ENCODE measurements at regions not wholly inside any gene's neighbourhood (a gene's known extent, or its start where the extent isn't known, plus 50 kb on each side); places are given as distances from the start of the nearest gene placed in this dataset.

DNA sequence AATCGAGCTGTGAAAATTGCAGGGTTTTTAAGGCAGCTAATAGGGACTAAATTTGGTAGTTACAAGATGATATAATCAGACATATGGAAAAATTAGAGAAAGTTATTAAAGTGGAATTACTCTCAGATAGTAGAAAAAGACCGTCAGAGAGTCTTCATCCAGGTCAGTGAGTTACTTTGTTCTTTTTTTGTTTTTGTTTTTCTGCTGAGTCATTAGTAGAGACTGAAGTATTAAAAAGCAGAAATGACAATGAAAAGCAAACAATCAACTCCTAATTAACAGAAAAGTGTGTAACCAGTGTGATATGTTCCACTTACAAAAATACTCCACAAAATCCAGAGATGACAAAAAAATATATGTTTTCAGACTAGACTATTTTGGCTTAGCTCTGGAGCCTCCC lies 480.4 kb upstream of the COX7C start:
- TF ChIP-seq POLR2AphosphoS5 (IDR thresholded peaks at IDR 0.05): no peak
- TF ChIP-seq, protein P1, sequence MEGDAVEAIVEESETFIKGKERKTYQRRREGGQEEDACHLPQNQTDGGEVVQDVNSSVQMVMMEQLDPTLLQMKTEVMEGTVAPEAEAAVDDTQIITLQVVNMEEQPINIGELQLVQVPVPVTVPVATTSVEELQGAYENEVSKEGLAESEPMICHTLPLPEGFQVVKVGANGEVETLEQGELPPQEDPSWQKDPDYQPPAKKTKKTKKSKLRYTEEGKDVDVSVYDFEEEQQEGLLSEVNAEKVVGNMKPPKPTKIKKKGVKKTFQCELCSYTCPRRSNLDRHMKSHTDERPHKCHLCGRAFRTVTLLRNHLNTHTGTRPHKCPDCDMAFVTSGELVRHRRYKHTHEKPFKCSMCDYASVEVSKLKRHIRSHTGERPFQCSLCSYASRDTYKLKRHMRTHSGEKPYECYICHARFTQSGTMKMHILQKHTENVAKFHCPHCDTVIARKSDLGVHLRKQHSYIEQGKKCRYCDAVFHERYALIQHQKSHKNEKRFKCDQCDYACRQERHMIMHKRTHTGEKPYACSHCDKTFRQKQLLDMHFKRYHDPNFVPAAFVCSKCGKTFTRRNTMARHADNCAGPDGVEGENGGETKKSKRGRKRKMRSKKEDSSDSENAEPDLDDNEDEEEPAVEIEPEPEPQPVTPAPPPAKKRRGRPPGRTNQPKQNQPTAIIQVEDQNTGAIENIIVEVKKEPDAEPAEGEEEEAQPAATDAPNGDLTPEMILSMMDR (IDR thresholded peaks at IDR 0.05): no peak
- no peak for TF ChIP-seq EP300 (IDR thresholded peaks at IDR 0.05)
- TF ChIP-seq POLR2A (IDR thresholded peaks at IDR 0.05): no peak
- Histone ChIP-seq H3K9me3 (no peaks in the 10 kb centered on the region), H3K27ac (no peak overlapping the region), H3K4me3 (no peak overlapping the region), H3K36me3 (no peaks in the 10 kb centered on the region), H3K4me1 (no peaks in the 10 kb centered on the region), H3K27me3 (no peaks in the 10 kb centered on the region)
- WGBS: 86% methylated on average over 2 of the region's 2 CpGs
- no peak for DNase-seq (ENCODE audit: low spot score in 2 of 2)

DNA sequence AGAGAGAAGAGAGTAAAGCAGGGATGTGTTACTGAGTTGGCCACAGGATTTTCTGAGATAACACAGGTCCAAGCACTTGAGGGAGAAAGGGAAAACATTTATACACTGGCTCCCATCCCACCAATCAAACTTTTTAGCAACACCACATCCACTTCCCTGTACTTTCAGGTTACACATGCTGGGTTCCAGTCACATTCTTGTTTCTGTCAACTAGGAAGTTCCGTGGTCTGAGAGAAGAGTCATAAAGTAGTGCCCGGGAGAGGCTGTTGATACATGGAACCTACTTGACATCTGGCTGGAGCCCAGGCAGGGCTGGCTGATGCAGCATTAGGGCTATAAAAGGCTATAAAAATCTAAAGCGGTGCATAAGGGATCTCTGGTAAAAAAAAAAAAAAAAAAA lies 473.9 kb upstream of the COX7C start:
- TF ChIP-seq POLR2AphosphoS5 (IDR thresholded peaks at IDR 0.05) (no peak), EP300 (IDR thresholded peaks at IDR 0.05) (no peak), POLR2A (IDR thresholded peaks at IDR 0.05) (no peak)
- TF ChIP-seq, protein P1 (IDR thresholded peaks at IDR 0.05): no peak
- Histone ChIP-seq H3K4me3 (no peak overlapping the region), H3K27me3 (no peaks in the 10 kb centered on the region), H3K36me3 (no peaks in the 10 kb centered on the region), H3K4me1 (no peaks in the 10 kb centered on the region), H3K9me3 (peaks cover 2% of the 10 kb centered on the region), H3K27ac (no peak overlapping the region)
- no peak for DNase-seq (ENCODE audit: low spot score in 2 of 2)
- 24% methylated on average over 3 of the region's 3 CpGs for WGBS

DNA sequence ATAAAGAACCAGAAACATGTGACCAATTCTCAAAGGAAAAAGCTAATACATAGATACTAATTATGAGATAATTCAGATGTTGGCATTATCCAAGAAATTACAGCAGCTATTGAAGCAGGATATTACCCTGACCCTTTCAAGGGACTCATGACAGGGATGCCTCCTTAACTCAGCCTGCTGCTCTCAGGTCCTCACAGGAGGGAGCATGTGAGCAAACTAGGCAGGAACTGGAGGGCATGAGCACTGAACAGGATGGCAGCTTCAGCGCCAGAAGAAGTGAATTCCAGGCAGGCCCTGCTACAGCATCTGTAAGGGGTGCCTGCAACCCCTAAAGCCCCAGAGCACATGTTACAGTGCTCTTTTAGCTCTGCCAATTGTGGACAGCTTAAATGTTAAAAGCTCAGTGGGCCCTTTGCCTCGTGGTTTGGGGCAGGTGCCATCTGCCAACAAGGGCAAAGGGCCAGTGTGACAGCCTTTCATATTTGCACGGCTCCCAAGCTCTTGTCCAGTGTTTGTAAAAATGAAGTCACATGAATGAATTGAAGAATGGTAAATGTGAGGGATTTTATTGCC lies 464.7 kb upstream of the COX7C start:
- no peak overlapping the region for H3K27ac ChIP-seq
- no peaks in the 10 kb centered on the region for H3K9me3 ChIP-seq
- H3K4me1 ChIP-seq: no peaks in the 10 kb centered on the region
- no peak for DNase-seq (ENCODE audit: low spot score in 2 of 2)
- H3K4me3 ChIP-seq: no peak overlapping the region
- TF ChIP-seq EP300 (IDR thresholded peaks at IDR 0.05) (no peak), POLR2A (IDR thresholded peaks at IDR 0.05) (no peak), POLR2AphosphoS5 (IDR thresholded peaks at IDR 0.05) (no peak)
- TF ChIP-seq, protein P1 (IDR thresholded peaks at IDR 0.05): no peak
- no peaks in the 10 kb centered on the region for H3K27me3 ChIP-seq
- no peaks in the 10 kb centered on the region for H3K36me3 ChIP-seq
- 65% methylated on average over 3 of the region's 3 CpGs for WGBS

DNA sequence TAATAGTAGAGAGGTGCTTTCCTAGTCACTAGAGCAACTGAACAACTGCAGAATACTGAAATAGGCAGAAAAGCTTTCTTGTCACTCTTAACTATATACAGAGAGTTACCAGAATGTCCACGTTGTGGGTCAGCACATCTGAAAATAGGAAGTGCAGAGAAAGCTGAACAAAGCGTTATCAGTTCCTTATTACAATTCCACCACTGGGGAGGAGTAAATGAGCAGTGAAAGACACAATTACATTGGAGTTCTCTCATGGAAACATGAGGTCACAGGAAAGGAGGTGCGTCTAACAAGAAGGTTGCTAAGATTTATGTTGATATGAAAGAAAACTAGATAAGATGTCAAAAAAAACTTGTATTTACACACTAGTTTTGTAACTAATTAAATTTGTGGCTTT lies 461.9 kb upstream of the COX7C start:
- no peaks in the 10 kb centered on the region for H3K27me3 ChIP-seq
- WGBS: 35% methylated on average over 3 of the region's 3 CpGs
- H3K9me3 ChIP-seq: no peaks in the 10 kb centered on the region
- no peak for DNase-seq (ENCODE audit: low spot score in 2 of 2)
- H3K4me1 ChIP-seq: no peaks in the 10 kb centered on the region
- H3K4me3 ChIP-seq: no peak overlapping the region
- no peaks in the 10 kb centered on the region for H3K36me3 ChIP-seq
- H3K27ac ChIP-seq: no peak overlapping the region
- TF ChIP-seq, protein P1 (IDR thresholded peaks at IDR 0.05): no peak
- TF ChIP-seq POLR2A (IDR thresholded peaks at IDR 0.05): no peak
- TF ChIP-seq POLR2AphosphoS5 (IDR thresholded peaks at IDR 0.05): no peak
- no peak for TF ChIP-seq EP300 (IDR thresholded peaks at IDR 0.05)

DNA sequence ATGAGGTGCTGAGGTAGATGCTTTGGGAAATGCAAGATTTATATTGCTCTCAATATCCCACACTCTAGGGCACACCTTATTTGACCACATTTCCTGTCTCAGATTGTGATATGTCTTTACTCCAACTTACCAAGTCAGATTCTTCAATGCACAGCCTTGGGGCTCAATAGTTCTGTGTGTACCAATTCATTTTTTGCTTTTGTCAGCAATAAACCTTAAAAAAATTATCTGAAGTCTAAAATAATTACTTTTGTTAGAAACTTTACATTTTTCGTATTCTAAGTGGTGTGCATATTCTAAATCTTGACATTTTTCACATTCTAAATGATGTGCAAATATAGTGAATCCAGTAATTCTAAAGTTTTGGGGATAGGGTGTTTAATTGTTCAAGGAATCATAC lies 447.5 kb upstream of the COX7C start:
- H3K36me3 ChIP-seq: no peaks in the 10 kb centered on the region
- 60% methylated on average over 1 of the region's 1 CpG for WGBS
- TF ChIP-seq, protein P1 (IDR thresholded peaks at IDR 0.05): no peak
- TF ChIP-seq POLR2A (IDR thresholded peaks at IDR 0.05): no peak
- H3K4me1 ChIP-seq: no peaks in the 10 kb centered on the region
- H3K27me3 ChIP-seq: no peaks in the 10 kb centered on the region
- H3K9me3 ChIP-seq: no peaks in the 10 kb centered on the region
- no peak overlapping the region for H3K27ac ChIP-seq
- H3K4me3 ChIP-seq: no peak overlapping the region
- no peak for DNase-seq (ENCODE audit: low spot score in 2 of 2)
